Superior temporal gyrus (tissue), 1 donor: ENCODE measurements at regions not wholly inside any gene's neighbourhood (a gene's known extent, or its start where the extent isn't known, plus 50 kb on each side); places are given as distances from the start of the nearest gene placed in this dataset.
"Not testable (repeated sequence)": the region's sequence is repeated elsewhere in the genome, so short reads cannot be mapped to it uniquely, and the experiment has no call there.

ENCODE experiments used
- DNase-seq: peaks from one replicate; pipeline ENCODE4 v3.0.0-alpha.2; 2016; ENCODE audit errors: extremely low spot score

DNA sequence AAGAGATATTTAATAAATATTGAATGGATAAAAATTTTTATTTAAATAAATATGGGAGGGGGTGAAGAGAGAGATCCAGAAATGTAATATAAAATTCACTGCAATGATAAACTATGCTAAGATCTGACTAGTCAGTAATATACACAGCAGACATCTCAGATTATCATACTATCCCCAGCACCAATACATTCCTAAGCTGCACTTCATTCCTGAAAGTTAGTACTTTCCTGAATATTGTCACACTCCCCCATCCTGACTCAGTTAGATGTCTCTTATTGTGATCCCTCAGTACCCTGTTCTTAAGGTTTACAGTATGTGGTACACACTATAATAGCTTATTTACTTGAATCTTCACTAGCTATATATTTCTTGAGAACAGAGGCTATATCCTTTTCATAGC lies 88.3 kb upstream of the KCNQ5 start:
- DNase-seq: no peak

GRCh38 chr6:72534236-72534635 lies 87.6 kb upstream of the KCNQ5 start:
- no peak for DNase-seq

DNA sequence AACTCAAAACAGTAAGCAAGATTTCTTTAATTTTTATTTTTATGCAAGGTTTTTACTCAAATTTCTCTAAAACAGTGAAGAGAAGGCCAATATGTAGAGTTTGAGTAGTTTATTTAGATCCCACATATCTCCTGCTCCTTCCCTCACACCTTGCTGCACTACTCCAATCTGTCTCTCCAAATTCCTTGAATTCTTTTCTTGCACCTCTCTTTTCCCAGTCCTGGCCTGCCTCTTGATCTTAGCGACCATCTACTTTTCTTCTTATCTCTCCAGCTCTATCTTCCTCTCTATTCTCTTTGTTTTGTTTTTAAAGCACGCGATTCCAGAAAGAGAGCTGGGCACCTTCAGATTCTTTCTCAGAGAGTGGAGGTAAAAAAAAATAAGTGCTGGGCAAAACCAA lies 86.7 kb upstream of the KCNQ5 start:
- no peak for DNase-seq

- no peak for DNase-seq
Observed at GRCh38 chr6:72547020-72547419, 74.8 kb upstream of the KCNQ5 start.

GRCh38 chr6:72551470-72551869 lies 70.4 kb upstream of the KCNQ5 start:
- no peak for DNase-seq

GRCh38 chr6:72552938-72553337 lies 68.9 kb upstream of the KCNQ5 start:
- no peak for DNase-seq

GRCh38 chr6:72553531-72554511 lies 68.0 kb upstream of the KCNQ5 start:
- DNase-seq: no peak

GRCh38 chr6:72554761-72555221 lies 67.1 kb upstream of the KCNQ5 start:
- DNase-seq: no peak

- DNase-seq: no peak
Observed at GRCh38 chr6:72559067-72559466, 62.8 kb upstream of the KCNQ5 start.

- DNase-seq: no peak
Observed at GRCh38 chr6:72559555-72559954, 62.3 kb upstream of the KCNQ5 start.

- no peak for DNase-seq
Observed at GRCh38 chr6:72560721-72561593, 60.9 kb upstream of the KCNQ5 start.

DNA sequence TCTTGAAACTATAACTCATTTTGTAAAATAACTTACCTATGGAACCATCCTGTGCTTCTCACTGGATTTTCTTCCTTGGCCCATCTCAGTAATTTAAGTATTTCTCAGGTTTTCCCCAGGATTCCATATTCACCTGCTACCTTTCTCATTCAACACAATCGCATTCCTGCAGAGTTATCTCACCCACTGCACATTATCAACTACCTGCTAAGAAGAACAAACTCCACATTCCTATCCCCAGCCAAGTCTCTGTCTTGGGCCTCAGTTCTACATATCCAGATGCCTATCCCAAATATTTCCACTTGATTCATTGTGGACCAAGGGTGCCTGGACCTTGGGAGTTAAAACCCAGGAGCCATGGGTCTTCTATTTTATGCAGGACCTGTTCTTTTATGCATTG lies 60.2 kb upstream of the KCNQ5 start:
- DNase-seq: no peak

GRCh38 chr6:72564231-72564630 lies 57.6 kb upstream of the KCNQ5 start:
- DNase-seq: no peak

DNA sequence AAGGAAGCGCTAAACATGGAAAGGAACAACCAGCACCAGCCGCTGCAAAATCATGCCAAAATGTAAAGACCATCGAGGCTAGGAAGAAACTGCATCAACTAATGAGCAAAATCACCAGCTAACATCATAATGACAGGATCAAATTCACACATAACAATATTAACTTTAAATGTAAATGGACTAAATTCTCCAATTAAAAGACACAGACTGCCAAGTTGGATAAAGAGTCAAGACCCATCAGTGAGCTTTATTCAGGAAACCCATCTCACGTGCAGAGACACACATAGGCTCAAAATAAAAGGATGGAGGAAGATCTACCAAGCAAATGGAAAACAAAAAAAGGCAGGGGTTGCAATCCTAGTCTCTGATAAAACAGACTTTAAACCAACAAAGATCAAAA lies 49.9 kb upstream of the KCNQ5 start:
- not testable (repeated sequence) for DNase-seq
